Stomach (tissue), 4 donors: ENCODE measurements at regions not wholly inside any gene's neighbourhood (a gene's known extent, or its start where the extent isn't known, plus 50 kb on each side); places are given as distances from the start of the nearest gene placed in this dataset.

Experiments
- EP300 ChIP-seq: sonication (generic); formaldehyde crosslinking; IDR thresholded peaks from one replicate; pipeline ENCODE4 v1.6.1; 2017; ENCODE audit warnings: antibody characterized with exemption
- POLR2AphosphoS5 ChIP-seq, 3 donors: sonication (generic); formaldehyde crosslinking; IDR thresholded peaks; one replicate each; pipeline ENCODE4 v1.6.1; 2016; ENCODE audit warnings: antibody characterized with exemption in 3 of 3
- TF ChIP-seq, protein P1 (sequence below), 7 experiments: fragments of 450-650 bp in 4 of 7; fragments of 200-600 bp in 3 of 7; sonication (generic) in 3 of 7; IDR thresholded peaks; one replicate each; pipeline ENCODE4 v1.5.1; 2016 to 2019; ENCODE audit warnings: antibody characterized with exemption in 7 of 7, control low read depth in 2 of 7, mild to moderate bottlenecking in 1 of 7

DNA sequence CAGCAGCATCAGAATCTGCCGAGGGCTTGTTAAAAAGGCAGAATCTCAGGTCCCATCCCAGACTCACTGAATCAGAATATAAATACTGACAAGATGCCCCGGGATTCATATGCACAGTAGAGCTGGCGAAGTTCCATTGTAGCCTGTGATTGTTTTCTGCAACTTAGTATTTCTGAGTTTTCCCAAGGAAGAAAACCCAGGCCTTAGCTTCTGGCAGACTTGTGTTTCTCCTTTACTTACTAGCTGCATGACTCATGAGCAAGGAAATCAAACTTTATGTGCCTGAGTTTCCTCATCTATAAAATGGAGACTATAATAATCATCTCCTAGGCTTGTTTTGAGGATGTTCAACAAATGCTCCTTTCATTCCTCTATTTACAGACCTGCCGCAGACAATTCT lies 278.5 kb upstream of the PLEKHG7 start:
- TF ChIP-seq EP300 (no peak), POLR2AphosphoS5 (IDR thresholded peaks at IDR 0.05) (no peak)
- TF ChIP-seq, protein P1, sequence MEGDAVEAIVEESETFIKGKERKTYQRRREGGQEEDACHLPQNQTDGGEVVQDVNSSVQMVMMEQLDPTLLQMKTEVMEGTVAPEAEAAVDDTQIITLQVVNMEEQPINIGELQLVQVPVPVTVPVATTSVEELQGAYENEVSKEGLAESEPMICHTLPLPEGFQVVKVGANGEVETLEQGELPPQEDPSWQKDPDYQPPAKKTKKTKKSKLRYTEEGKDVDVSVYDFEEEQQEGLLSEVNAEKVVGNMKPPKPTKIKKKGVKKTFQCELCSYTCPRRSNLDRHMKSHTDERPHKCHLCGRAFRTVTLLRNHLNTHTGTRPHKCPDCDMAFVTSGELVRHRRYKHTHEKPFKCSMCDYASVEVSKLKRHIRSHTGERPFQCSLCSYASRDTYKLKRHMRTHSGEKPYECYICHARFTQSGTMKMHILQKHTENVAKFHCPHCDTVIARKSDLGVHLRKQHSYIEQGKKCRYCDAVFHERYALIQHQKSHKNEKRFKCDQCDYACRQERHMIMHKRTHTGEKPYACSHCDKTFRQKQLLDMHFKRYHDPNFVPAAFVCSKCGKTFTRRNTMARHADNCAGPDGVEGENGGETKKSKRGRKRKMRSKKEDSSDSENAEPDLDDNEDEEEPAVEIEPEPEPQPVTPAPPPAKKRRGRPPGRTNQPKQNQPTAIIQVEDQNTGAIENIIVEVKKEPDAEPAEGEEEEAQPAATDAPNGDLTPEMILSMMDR (IDR thresholded peaks at IDR 0.05): no peak
